Endodermal cell (in vitro differentiated cells): ENCODE measurements at regions not wholly inside any gene's neighbourhood (a gene's known extent, or its start where the extent isn't known, plus 50 kb on each side); places are given as distances from the start of the nearest gene placed in this dataset.

ENCODE experiments used
- DNase-seq: peaks from one replicate; pipeline ENCODE4 v3.0.0-alpha.2; 2017
- H3K27ac ChIP-seq: 2 replicates; pipeline ENCODE4 v1.5.1; 2013; ENCODE audit warnings: mild to moderate bottlenecking, low read depth, low read length, moderate library complexity
- H3K27me3 ChIP-seq: 2 replicates; pipeline ENCODE4 v1.6.1; 2013; ENCODE audit warnings: mild to moderate bottlenecking, low read length, moderate library complexity; ENCODE audit not compliant: insufficient read depth, control insufficient read depth, poor library complexity, severe bottlenecking
- H3K36me3 ChIP-seq: 2 replicates; pipeline ENCODE4 v1.7.0; 2013; ENCODE audit warnings: mild to moderate bottlenecking, low read length, moderate library complexity; ENCODE audit not compliant: control insufficient read depth, insufficient read depth
- H3K4me1 ChIP-seq: one replicate; pipeline ENCODE4 v1.7.0; 2013; ENCODE audit warnings: low read length; ENCODE audit not compliant: control insufficient read depth, insufficient read depth
- H3K4me3 ChIP-seq: 2 replicates; pipeline ENCODE4 v1.5.1; 2013; ENCODE audit warnings: mild to moderate bottlenecking, low read length, moderate library complexity
- H3K9ac ChIP-seq: 2 replicates; pipeline ENCODE4 v1.6.1; 2013; ENCODE audit warnings: mild to moderate bottlenecking, low read length, moderate library complexity; ENCODE audit not compliant: poor library complexity, severe bottlenecking; ENCODE audit errors: extremely low read depth
- H3K9me3 ChIP-seq: 2 replicates; pipeline ENCODE4 v1.6.1; 2013; ENCODE audit warnings: mild to moderate bottlenecking, low read length, moderate library complexity; ENCODE audit not compliant: control insufficient read depth
- H3K27ac Mint-ChIP-seq: 2 replicates; pipeline ENCODE4 v1.8.0; 2020; ENCODE audit warnings: mixed read lengths
- H3K27me3 Mint-ChIP-seq: 2 replicates; pipeline ENCODE4 v1.8.0; 2021; ENCODE audit warnings: mild to moderate bottlenecking, mixed read lengths; ENCODE audit not compliant: insufficient read depth
- H3K36me3 Mint-ChIP-seq: 2 replicates; pipeline ENCODE4 v1.8.0; 2020; ENCODE audit warnings: low read depth, mixed read lengths
- H3K4me1 Mint-ChIP-seq: 2 replicates; pipeline ENCODE4 v1.8.0; 2020; ENCODE audit warnings: mixed read lengths
- H3K4me3 Mint-ChIP-seq: 2 replicates; pipeline ENCODE4 v1.8.0; 2020; ENCODE audit warnings: mild to moderate bottlenecking, moderate library complexity, mixed read lengths
- H3K9me3 Mint-ChIP-seq: 2 replicates; pipeline ENCODE4 v1.8.0; 2020; ENCODE audit warnings: mild to moderate bottlenecking, mixed read lengths
- CTCF ChIP-seq: fragments of 200-600 bp; sonication (generic); conservative IDR thresholded peaks from 2 replicates; pipeline ENCODE4 v1.5.0; 2021; ENCODE audit warnings: antibody characterized with exemption, mild to moderate bottlenecking
- WGBS, 2 experiments: methylation state at CpG; one replicate each; pipeline versions ENCODE4 v1.1.5 to v1.1.7; 2013; ENCODE audit warnings: missing lambda C conversion rate in 2 of 2, mixed read lengths in 1 of 2; ENCODE audit not compliant: insufficient coverage in 1 of 2, insufficient read length in 1 of 2; 5-methylcytosine and 5-hydroxymethylcytosine counted together

GRCh38 chr4:153146031-153146430 is 58.2 kb upstream of the TRIM2 start:
- no peak overlapping the region for H3K27ac ChIP-seq
- peaks cover 3% of the 10 kb centered on the region for H3K4me1 ChIP-seq
- 94% methylated on average over 1 of the region's 1 CpG; no CpG with 5 or more reads in 1 of the 2 experiments for WGBS, 2 experiments
- H3K4me3 ChIP-seq = no peak overlapping the region
- no peak overlapping the region for H3K9ac ChIP-seq
- no peaks in the 10 kb centered on the region for H3K27me3 Mint-ChIP-seq
- no peaks in the 10 kb centered on the region for H3K9me3 Mint-ChIP-seq
- no peak overlapping the region for H3K4me3 Mint-ChIP-seq
- H3K36me3 ChIP-seq = no peaks in the 10 kb centered on the region
- H3K27me3 ChIP-seq = no peaks in the 10 kb centered on the region
- H3K36me3 Mint-ChIP-seq = no peaks in the 10 kb centered on the region
- DNase-seq = no peak
- no peak for TF ChIP-seq CTCF
- H3K4me1 Mint-ChIP-seq = peaks cover 19% of the 10 kb centered on the region
- H3K9me3 ChIP-seq = no peaks in the 10 kb centered on the region
- H3K27ac Mint-ChIP-seq = no peak overlapping the region

GRCh38 chr4:153146961-153147360 is 57.3 kb upstream of the TRIM2 start:
- Histone ChIP-seq H3K9me3 (no peaks in the 10 kb centered on the region), H3K4me1 (peaks cover 3% of the 10 kb centered on the region), H3K27me3 (no peaks in the 10 kb centered on the region), H3K4me3 (no peak overlapping the region), H3K27ac (no peak overlapping the region), H3K36me3 (no peaks in the 10 kb centered on the region), H3K9ac (no peak overlapping the region)
- Mint-ChIP-seq H3K4me3 (no peak overlapping the region), H3K4me1 (peaks cover 26% of the 10 kb centered on the region), H3K9me3 (no peaks in the 10 kb centered on the region), H3K27ac (no peak overlapping the region), H3K27me3 (peaks cover 8% of the 10 kb centered on the region), H3K36me3 (no peaks in the 10 kb centered on the region)
- no peak for DNase-seq
- no peak for TF ChIP-seq CTCF
- 73 to 80% methylated on average over 1 to 4 of the region's 4 CpGs for WGBS, 2 experiments

- H3K27ac ChIP-seq = no peak overlapping the region
- Mint-ChIP-seq H3K36me3 (no peaks in the 10 kb centered on the region), H3K27me3 (peaks cover 22% of the 10 kb centered on the region), H3K4me3 (no peak overlapping the region), H3K4me1 (peaks cover 20% of the 10 kb centered on the region), H3K9me3 (no peaks in the 10 kb centered on the region), H3K27ac (no peak overlapping the region)
- H3K9me3 ChIP-seq = no peaks in the 10 kb centered on the region
- no peaks in the 10 kb centered on the region for H3K27me3 ChIP-seq
- TF ChIP-seq CTCF = no peak
- no peaks in the 10 kb centered on the region for H3K4me1 ChIP-seq
- no peak overlapping the region for H3K4me3 ChIP-seq
- no peaks in the 10 kb centered on the region for H3K36me3 ChIP-seq
- 75 to 76% methylated on average over 3 of the region's 3 CpGs for WGBS, 2 experiments
- DNase-seq = no peak
- H3K9ac ChIP-seq = no peak overlapping the region
Measured at GRCh38 chr4:153148791-153149190, 55.5 kb upstream of the TRIM2 start.
